ENCODE measurements at regions not wholly inside any gene's neighbourhood (a gene's known extent, or its start where the extent isn't known, plus 50 kb on each side); places are given as distances from the start of the nearest gene placed in this dataset.

DNA sequence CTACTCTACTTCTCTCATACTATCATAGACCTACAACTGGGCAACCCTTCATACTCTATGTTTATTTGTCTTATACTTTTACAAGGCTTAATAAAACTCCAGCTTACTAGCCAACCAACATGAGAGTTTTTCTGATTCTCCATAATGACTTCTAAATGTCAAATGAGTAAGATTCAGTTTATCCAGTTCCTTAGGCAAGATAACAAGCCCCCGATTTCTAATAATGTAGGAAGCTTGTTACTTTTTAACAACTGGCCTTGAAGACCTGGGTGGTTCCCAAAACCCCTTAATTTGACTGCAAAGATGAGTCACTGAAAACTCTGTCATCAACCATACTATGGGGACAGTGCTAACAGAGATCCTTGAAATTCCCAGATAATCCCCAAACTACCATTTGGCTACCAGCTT is 294.6 kb upstream of the ACTBL2 start:
- Histone ChIP-seq H3K4me1 (peaks cover 16% of the 10 kb centered on the region), H3K36me3 (no peaks in the 10 kb centered on the region), H3K27me3 (no peaks in the 10 kb centered on the region), H3K9me3 (no peaks in the 10 kb centered on the region), H3K4me3 (ENCODE audit: low read depth, low read length) (no peak overlapping the region)
- TF ChIP-seq, protein P1, sequence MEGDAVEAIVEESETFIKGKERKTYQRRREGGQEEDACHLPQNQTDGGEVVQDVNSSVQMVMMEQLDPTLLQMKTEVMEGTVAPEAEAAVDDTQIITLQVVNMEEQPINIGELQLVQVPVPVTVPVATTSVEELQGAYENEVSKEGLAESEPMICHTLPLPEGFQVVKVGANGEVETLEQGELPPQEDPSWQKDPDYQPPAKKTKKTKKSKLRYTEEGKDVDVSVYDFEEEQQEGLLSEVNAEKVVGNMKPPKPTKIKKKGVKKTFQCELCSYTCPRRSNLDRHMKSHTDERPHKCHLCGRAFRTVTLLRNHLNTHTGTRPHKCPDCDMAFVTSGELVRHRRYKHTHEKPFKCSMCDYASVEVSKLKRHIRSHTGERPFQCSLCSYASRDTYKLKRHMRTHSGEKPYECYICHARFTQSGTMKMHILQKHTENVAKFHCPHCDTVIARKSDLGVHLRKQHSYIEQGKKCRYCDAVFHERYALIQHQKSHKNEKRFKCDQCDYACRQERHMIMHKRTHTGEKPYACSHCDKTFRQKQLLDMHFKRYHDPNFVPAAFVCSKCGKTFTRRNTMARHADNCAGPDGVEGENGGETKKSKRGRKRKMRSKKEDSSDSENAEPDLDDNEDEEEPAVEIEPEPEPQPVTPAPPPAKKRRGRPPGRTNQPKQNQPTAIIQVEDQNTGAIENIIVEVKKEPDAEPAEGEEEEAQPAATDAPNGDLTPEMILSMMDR (IDR thresholded peaks at IDR 0.05; ENCODE audit: low read depth, low read length), result no peak
- no peak for DNase-seq

GRCh38 chr5:57776035-57776434 is 293.4 kb upstream of the ACTBL2 start:
- H3K4me3 ChIP-seq (ENCODE audit: low read depth, low read length), result no peak overlapping the region
- peaks cover 16% of the 10 kb centered on the region for H3K4me1 ChIP-seq
- TF ChIP-seq, protein P1 (IDR thresholded peaks at IDR 0.05; ENCODE audit: low read depth, low read length), result no peak

GRCh38 chr5:57774439-57774838 is 291.8 kb upstream of the ACTBL2 start:
- DNase-seq, result no peak
- H3K9me3 ChIP-seq, result no peaks in the 10 kb centered on the region
- H3K27me3 ChIP-seq, result no peaks in the 10 kb centered on the region
- no peak overlapping the region for H3K4me3 ChIP-seq (ENCODE audit: low read depth, low read length)
- H3K4me1 ChIP-seq, result peaks cover 16% of the 10 kb centered on the region
- no peaks in the 10 kb centered on the region for H3K36me3 ChIP-seq
- TF ChIP-seq, protein P1 (IDR thresholded peaks at IDR 0.05; ENCODE audit: low read depth, low read length), result no peak

More at GRCh38 chr5:57776035-57776434, 293.4 kb upstream of the ACTBL2 start:
- Histone ChIP-seq H3K27me3 (no peaks in the 10 kb centered on the region), H3K36me3 (no peaks in the 10 kb centered on the region), H3K9me3 (no peaks in the 10 kb centered on the region)
- no peak for DNase-seq

GRCh38 chr5:57772512-57772911 is 289.9 kb upstream of the ACTBL2 start:
- TF ChIP-seq, protein P1 (IDR thresholded peaks at IDR 0.05; ENCODE audit: low read depth, low read length), result no peak
- Histone ChIP-seq H3K27me3 (no peaks in the 10 kb centered on the region), H3K9me3 (no peaks in the 10 kb centered on the region), H3K4me3 (ENCODE audit: low read depth, low read length) (no peak overlapping the region), H3K4me1 (peaks cover 11% of the 10 kb centered on the region), H3K36me3 (no peaks in the 10 kb centered on the region)
- DNase-seq, result no peak

DNA sequence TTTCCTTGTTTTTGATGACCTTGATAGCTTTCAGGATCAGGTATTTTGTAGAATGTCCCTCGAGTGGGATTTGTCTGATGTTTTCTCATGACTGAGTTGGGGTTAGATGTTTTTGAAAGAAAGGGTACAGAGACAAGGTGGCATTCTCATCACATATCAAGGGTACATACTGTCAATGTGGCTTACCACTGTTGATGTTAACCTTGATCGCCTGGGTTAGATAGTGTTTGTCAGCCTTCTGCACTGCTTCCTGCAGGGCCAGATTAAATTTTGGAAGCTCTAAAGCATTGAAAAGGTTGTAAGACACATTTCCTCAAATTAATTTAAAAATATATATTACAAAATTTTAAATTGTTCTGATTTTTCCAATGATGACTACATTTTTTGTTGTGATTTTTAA is 287.4 kb upstream of the ACTBL2 start:
- no peak for DNase-seq
- Histone ChIP-seq H3K4me1 (peaks cover 1% of the 10 kb centered on the region; the same call in 1 of the 2 replicates), H3K36me3 (no peaks in the 10 kb centered on the region), H3K4me3 (ENCODE audit: low read depth, low read length) (no peak overlapping the region), H3K9me3 (no peaks in the 10 kb centered on the region), H3K27me3 (no peaks in the 10 kb centered on the region)
- TF ChIP-seq, protein P1 (IDR thresholded peaks at IDR 0.05; ENCODE audit: low read depth, low read length), result no peak

DNA sequence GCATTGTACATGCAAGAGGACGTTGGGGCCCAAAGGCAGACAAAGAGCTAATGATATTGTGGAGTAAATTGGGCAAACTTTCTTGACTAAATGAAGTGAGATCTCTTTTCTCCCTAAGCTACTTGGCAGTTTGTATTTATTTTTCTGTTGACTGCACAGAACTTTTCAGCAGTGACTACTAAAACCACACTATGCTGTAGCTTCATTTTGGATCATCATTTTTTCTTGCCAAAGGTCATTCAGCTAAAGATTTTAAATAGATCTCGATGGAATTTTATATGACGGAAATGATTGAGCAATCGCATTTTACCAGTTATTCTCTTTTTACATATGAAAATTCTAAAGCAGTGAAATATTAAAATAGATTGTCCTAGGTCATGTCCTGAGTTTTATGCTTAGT is 286.1 kb upstream of the ACTBL2 start:
- TF ChIP-seq, protein P1 (IDR thresholded peaks at IDR 0.05; ENCODE audit: low read depth, low read length), result no peak
- Histone ChIP-seq H3K4me3 (ENCODE audit: low read depth, low read length) (no peak overlapping the region), H3K9me3 (no peaks in the 10 kb centered on the region), H3K4me1 (no peaks in the 10 kb centered on the region), H3K36me3 (no peaks in the 10 kb centered on the region), H3K27me3 (no peaks in the 10 kb centered on the region)
- DNase-seq, result no peak
